ENCODE measurements at regions not wholly inside any gene's neighbourhood (a gene's known extent, or its start where the extent isn't known, plus 50 kb on each side); places are given as distances from the start of the nearest gene placed in this dataset.
"Not testable (repeated sequence)": the region's sequence is repeated elsewhere in the genome, so short reads cannot be mapped to it uniquely, and the experiment has no call there.

DNA sequence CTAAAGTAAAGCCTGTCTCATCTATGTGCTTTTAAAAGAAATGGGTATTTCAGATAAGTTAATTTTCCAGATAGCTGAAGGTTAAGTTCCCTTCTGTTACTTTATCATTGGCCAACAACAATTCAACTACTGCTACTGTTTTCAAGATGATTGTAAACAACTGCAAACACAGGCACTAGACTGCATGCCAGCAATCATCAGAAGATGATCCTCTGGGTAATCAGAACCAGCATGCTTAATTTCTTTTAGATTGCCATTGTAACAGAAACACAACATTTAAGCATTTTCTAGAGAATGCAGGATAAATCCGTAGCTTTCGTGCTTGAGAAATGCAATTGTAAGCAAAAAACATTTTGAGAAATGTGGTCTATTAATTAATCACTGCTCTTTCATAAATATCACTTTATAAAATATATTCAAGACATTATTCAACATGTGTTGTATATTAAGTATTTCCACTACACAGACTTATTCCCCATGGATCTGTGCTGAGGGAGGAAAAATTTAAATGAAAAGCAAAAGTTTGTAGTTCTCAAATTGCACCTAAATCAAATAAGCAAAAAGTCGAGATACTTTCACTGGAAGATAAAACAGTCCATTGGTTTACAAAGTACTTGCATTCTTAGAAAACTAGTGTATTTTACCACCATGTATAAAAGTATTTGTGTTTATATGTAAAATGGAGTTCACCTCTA lies 133.7 kb downstream of the ATL2 start:
- DNase-seq (ENCODE audit: low spot score) = no peak
- intact Hi-C loops (cut with DNase I) = no loop called here

DNA sequence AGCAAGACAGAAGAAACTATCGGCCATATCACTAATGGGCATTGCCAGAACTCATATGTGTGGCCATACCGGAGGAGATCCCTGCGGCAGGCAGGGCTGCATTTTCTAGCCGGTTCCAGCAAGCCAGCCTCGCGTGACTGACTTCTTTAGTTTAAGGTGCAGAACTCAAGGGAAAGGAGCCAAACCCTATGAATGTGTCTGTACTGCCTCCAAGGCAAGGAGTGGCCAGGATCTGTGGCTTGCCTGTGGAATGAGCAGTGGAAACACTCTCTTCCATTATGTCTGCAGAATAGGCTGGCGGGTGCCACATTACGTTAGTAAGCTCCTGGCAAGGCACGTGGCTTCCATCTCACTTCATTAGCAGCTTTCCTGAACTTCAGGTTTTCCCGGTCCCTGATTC lies 137.6 kb downstream of the ATL2 start:
- intact Hi-C loops (cut with DNase I) = no loop called here
- no peak for DNase-seq (ENCODE audit: low spot score)

DNA sequence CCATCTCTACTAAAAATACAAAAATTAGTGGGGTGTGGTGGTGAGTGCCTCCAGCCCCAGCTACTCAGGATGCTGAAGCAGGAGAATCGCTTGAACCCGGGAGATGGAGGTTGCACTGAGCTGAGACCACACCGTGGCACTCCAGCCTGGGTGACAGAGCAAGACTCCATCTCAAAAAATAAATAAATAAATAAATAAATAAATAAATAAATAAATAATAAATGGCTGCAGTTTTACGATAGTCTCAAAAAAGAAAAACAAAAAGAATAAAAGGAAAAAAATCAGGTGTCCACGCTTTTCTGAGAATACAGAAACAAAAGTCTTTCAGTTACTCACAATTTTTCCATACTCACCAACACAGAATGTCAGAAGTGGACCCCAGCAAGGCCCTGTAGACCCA lies 138.4 kb downstream of the ATL2 start:
- intact Hi-C loops (cut with DNase I) = not testable (repeated sequence)

DNA sequence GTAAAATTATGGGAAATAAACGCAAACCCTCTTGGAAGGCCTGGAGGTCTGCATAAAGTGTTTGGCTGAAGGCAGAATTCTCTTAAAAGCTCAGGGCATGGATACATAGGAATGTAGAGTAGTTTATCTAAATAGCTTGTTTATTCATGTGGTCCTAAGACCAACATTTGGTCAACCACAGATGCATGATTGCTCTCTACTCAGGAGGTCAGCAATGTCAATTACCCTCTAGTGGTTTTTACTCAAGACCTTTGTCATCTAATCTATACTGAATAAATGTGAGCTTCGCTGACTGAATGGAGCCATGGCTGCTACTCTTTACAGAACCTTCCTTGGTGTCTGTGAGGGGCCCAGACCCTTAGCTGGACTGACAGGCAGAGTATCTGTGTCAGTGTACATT lies 139.8 kb downstream of the ATL2 start:
- no peak for DNase-seq (ENCODE audit: low spot score)
- intact Hi-C loops (cut with DNase I) = no loop called here

More for the DNA sequence above, 138.4 kb downstream of the ATL2 start:
- not testable (repeated sequence) for DNase-seq (ENCODE audit: low spot score)

DNA sequence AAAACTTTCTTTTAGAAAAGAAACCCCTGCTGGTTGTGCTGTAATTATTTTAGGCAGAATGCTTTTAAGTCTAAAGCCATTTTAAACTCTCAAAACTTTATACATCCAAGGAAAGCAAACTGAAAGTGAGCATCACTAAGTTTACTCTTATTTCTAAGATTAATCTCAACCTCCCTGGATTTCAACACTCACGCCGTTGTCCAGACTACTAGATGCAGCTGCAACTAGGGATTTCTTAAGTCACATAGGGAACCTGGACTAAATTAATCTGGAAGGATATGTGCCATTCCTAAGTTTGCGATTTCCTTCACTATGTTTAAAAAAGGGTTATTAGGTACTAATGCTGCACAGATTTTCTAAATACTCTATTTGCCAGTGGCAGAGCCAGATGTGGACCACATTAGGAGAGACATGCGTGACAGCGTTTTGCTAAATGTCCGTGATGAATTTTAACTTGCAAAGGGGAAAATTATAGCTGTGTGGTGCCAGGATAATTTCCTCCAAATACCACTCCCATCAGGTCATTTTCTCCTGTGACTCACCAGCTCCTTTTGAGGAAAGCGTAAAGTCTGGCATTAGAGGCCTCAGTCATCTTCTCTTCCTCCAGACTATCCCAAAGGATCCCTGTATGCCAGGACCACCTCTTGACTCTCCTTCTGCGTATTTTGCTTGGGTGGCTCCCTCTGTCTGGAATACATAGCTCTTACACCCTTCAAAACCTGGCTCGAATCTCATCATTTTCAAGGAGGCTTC lies 143.7 kb downstream of the ATL2 start:
- DNase-seq (ENCODE audit: low spot score) = no peak
- intact Hi-C loops (cut with DNase I) = no loop called here

DNA sequence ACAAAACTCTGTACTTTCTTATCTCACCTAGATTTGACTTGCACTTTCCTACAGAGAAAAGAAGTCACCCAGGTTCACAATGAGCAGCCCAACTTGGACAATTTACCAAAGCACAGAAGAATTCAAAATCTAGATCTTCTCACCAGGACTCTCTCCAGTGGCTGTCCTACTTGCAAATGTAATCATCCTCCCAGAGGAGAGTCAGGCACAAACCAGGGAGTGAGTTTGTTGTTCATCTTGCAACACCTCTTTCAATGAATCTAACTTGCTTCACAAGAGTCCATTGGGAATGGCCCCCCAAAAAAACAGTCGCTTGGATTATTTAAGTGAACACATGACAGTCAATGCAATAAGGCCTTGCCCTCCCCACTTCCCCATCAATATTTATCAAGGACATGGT lies 144.6 kb downstream of the ATL2 start:
- intact Hi-C loops (cut with DNase I) = no loop called here
- DNase-seq (ENCODE audit: low spot score) = no peak

DNA sequence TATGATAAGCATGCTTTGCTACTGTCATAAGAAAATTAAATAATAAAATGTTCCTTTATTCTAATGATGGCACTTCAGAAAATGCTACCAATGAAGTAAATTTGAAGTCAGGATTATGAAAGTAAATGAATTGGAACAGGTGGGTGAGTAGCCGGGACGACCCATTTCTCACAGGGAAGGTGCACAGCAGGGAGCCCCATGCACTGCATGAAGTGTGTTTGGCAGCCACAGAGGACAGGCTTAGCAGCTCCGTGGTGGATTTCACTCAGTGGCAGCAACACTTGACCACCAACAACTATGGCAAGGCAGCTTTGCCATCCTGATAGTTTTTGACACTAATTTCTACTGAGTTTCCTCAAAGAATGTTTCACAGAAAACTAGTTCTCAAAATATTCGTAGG lies 146.3 kb downstream of the ATL2 start:
- intact Hi-C loops (cut with DNase I) = no loop called here
- no peak for DNase-seq (ENCODE audit: low spot score)

DNA sequence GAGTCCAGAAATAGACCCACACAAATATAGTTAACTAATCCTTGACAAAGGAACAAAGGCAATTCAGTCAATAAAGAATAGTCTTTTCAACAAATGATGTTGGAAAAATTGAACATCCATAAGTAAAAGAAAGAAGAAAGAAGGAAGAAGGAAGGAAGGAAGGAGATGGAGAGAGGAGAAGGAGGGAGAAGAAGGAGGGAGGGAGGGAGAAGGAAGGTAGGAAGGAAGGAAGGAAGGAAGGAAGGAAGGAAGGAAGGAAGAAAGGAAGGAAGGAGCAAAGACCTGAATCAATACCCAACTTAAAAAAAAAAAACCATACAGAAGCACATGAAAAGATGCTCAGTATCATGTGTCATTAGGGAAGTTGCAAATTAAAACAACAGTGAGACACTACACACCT lies 148.3 kb downstream of the ATL2 start:
- intact Hi-C loops (cut with DNase I) = no loop called here
- no peak for DNase-seq (ENCODE audit: low spot score)

DNA sequence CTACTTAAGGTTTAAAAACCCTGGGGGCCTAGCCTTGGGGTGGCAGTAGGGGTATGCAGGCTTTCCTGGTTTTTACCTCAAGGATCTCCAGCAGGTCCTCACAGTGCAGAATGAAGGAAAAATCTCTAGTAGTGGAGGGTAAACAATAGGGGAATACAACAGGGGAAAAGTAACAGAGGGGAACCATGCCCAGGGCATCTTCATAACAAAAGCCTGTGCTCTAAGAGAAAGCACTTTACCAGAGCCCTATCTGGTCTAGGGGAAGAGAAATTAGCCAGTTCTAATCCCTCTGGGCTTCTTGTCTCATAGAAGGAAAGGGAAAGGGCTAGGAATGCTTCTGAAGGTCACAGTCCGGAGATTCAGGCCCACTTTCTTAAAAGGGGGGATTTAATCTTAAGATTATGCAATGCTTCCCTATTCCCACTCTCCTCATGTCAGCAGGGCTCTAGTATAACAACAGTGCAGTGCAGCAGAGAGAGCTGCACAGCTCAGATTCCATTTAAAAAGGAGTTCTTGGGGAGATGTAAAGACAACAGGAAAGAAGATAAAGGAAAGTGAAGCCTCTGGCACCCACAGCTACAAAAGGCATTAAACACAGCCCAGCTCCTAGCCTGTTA lies 149.0 kb upstream of the CYP1B1 start:
- no peak for DNase-seq (ENCODE audit: low spot score)
- intact Hi-C loops (cut with DNase I) = no loop called here

DNA sequence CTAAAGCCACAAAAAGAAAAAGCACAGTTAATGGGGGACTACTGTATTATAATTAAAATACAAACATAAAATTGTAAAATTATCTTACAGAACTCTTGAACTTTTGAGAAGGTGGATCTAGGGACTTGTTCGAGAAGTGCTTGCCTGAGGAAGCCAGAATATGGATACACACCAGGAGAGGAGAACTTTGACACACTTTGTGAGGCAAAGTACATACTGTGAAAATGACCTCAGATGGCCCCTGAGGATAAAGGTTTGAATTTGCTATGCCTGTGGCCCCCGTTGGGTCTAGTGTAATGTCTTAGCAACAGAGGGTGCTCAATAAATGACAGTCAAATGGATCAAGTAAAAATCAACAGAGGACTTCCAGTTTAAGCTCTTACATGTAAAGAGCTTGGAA lies 148.2 kb upstream of the CYP1B1 start:
- intact Hi-C loops (cut with DNase I) = no loop called here
- no peak for DNase-seq (ENCODE audit: low spot score)

DNA sequence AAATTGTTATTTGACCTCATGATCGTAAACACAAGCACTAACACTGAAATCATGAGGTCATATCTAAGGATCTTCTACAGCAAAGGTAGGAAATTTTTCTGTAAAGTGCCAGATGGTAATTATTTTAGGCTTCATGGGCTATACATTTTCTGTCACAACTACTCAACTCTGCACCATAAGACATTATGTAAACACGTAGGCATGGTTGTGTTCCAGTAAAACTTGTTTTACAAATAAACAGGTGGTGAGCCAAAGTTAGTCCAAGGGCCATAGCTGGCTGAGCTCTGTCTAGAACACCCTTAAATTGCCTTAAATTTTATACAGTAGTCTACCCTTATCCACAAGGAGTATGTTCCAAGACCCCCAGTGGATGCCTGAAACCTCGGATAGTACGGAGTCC lies 147.3 kb upstream of the CYP1B1 start:
- no peak for DNase-seq (ENCODE audit: low spot score)
- intact Hi-C loops (cut with DNase I) = no loop called here

DNA sequence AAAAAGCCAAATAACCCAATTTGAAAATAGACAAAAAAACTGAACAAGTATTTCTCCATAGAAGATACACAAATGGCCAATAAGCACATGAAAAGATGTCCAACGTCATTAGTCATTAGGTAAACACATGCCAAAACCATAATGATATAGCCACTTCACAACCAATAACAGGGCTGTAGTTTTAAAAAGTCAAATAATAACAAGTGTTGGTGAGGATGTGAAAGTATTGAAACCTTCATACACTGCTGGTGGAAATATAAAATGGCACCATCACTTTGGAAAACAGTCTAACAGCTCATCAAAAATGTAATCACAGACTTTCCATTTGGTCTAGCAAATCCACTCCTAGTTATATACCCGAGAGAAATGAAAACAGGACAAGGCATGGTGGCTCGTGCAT lies 144.2 kb upstream of the CYP1B1 start:
- intact Hi-C loops (cut with DNase I) = no loop called here
- DNase-seq (ENCODE audit: low spot score) = no peak

DNA sequence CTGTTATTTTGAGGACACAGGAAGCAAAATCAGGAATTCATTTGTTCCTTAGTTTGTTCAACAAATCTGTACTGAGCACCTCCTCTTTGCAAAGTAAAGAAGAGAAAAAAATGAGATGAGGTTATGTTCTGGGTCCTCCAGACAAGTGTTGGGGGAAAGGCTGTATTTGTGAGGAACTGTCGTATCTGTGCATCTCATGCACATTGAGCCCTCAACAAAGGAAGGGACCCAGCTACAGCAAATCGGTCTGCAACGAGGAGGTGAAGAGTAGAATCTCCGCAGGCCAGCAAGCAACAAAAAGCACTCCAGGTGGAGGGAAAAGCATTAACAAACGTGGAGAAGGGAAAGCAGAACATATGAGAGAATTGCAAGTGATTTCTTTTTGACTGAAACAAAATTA lies 143.0 kb upstream of the CYP1B1 start:
- intact Hi-C loops (cut with DNase I) = no loop called here
- DNase-seq (ENCODE audit: low spot score) = no peak

DNA sequence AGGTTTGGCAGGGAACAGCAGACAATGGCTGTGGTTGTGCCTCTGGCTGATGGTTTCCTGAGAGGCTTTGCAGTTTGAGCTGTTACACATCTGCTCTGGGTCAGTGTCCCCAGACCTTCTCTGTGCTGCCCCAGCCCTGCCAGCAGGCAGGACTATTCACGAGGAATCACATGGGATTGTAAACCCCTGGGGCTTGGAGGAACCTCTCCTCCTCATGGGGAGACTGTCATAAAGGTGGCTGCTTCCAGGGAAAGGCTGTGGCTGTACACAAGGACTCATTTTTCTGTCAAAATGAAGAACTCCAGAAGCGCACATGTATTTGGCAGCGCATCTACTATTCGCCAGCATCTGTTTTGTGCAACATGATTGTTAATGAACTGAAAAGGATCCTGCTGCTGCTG lies 142.6 kb upstream of the CYP1B1 start:
- intact Hi-C loops (cut with DNase I) = no loop called here
- no peak for DNase-seq (ENCODE audit: low spot score)

DNA sequence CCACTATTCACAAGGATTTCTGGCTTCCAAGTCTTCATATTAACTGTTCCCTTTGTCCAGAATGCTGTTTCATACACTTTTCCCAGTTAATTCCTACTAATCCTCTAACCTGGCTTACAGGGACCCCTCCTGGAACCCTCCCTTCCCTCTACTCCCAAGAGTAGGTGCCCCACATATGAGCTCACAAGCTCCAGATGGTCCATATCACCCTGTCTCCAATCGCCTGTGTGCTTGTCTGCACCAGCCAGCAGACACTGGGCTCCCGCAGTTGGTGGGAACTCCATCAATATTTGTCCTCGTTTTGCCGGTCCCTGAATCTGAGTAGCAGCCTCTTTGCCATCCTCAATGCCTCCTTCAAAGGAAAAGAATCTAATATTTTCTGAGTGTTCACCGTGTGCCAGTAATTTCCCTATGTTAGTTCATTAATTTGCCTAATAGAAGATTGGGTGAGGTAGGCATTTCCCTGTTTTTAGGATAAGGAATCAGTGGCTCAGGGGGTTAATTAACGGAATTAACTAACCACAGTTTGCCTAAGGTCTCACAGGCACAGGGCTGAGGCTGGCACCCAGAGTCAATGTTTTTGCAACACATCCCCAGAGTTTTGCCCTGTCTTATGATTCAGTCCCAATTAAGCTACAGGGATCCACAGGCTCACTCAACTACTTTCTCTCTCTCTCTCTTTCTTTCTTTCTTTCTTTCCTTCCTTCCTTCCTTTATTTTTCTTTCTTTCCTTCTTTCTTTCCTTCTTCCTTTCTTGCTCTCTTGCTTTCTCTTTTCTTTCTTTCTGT lies 141.6 kb upstream of the CYP1B1 start:
- no peak for DNase-seq (ENCODE audit: low spot score)
- intact Hi-C loops (cut with DNase I) = no loop called here

DNA sequence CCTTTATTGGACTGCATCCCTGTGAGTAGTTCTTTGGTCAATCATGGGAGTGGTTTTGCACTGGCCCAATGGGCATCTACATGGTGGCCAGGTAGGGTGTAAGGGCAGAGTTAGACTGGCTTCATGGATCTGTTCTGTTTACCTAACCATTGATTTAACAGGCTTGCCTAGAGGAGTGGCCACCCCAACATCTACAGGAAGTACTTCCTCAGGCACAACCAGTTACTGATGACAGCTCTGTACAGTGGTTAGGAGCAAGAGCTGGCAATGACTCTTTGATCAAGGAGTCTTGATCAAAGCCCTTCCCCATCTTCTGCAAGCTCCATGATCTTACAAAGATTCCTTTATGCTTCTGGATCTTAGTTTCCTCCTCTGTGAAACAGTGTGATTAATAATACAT lies 140.9 kb upstream of the CYP1B1 start:
- intact Hi-C loops (cut with DNase I) = no loop called here
- DNase-seq (ENCODE audit: low spot score) = no peak

DNA sequence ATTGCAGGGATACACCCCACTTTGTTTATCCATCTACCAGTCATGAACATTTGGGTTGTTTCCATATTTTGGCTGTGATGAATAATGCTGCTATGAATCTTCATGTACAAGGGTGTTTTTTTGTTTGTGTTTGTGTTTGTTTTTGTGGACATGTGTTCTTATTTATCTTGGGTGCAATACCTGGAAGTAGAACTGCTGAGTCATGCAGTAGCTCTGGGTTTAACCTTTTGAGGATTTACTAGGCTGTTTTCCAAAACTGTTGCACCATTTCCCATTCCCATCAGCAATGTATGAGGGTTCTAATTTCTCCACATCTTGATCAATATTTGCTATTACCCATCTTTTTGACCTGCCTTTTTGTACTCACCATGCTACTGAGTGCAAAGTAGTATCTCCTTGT lies 140.0 kb upstream of the CYP1B1 start:
- DNase-seq (ENCODE audit: low spot score) = no peak
- intact Hi-C loops (cut with DNase I) = no loop called here

DNA sequence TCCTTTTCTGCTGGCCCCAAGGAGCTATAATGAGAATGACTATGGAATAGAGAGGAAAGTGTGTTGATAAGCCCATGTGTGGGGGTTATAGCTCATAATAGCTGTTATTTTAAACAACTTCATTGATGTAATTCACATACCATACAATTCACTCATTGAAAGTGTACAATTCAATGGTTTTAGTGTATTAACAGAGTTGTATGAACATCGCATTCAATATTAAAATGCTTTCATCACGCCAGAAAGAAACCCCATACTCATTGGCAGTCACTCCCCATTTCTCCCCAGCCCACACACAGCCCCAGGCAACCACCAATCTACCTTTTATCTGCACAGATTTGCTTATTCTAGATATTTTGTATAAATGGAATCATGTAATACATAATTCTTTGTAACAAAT lies 139.6 kb upstream of the CYP1B1 start:
- intact Hi-C loops (cut with DNase I) = no loop called here

DNA sequence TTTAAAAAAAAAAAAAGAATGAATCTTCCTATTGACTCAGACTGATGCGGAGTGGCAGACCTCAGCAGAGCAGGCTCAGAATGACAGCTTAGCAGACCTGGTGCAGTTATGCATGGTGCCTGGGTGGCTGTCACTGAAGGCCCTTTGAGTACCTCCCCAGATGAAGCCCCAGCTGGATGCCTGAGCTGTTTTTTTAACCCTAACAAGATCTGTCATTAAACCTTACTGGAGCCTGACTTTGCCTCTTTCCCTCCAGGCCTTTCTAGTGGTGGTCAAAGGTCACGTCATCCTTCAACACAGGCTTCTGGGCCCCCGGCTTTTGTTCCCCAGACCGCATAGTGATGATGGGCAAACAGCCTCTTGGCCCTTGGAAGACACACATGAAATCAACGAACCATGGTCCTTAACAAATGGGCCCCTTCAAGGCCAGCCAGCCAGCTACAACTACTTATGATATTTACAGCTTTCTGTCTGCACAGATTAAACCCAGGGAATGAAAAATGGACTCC lies 138.3 kb upstream of the CYP1B1 start:
- no peak for DNase-seq (ENCODE audit: low spot score)
- intact Hi-C loops (cut with DNase I) = no loop called here

More for the DNA sequence above, 139.6 kb upstream of the CYP1B1 start:
- DNase-seq (ENCODE audit: low spot score) = no peak

DNA sequence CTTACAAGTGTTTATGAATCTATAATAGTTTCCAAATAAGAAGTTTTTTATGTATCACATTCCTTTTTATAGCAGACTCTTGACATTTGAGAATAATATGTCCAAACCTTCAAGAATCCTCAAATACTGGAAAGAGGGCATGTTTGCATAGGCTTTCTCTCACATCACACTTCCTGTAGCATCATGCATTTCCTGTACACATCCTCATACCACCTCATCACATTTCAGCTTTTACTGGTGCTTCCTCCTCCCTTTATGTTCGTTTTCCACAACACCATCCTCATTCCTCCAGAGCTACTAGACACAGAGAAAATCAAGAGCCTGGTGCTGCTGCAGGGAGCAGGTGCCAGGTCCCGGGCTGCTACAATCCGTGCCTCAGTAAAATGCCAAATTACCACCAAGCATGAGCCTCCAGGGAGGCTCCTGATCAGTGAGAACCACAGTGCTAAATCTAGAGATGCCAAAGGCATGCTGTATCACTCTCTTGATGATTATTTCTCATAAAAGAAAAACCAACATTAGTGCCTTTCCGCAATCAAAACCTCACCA lies 137.7 kb upstream of the CYP1B1 start:
- DNase-seq (ENCODE audit: low spot score) = no peak
- intact Hi-C loops (cut with DNase I) = no loop called here

Data from posterior vena cava (tissue), 2 donors.